ENCODE measurements at regions not wholly inside any gene's neighbourhood (a gene's known extent, or its start where the extent isn't known, plus 50 kb on each side); places are given as distances from the start of the nearest gene placed in this dataset.

DNA sequence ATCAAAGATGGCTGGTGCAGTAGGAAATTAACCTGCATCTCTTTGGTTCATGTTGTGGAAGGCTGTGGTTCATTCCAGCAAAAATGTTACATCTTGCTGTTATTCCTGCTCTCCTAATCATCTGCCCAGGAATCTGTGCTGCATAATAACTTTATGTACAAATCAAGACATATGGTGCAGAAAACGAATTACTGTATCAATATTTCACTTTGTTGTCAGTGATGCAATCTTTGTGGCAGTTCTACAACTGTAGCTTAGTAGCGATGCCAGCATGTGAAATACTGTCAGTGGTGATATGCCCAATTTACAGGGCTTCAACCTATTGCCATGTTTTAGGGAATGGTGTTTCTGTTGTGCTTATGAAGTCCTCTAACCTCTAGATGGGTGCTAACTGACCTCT lies 1114.7 kb downstream of the SOCS6 start:
- H3K4me2 ChIP-seq (ENCODE audit: low read length), result no peak overlapping the region
- no peak overlapping the region for H2AFZ ChIP-seq (ENCODE audit: low read depth, low read length, poor library complexity, severe bottlenecking)
- no peaks in the 10 kb centered on the region for H3K4me1 ChIP-seq (ENCODE audit: control insufficient read depth in 1 of 2, insufficient read depth in 2 of 2, low read length in 2 of 2)
- H4K20me1 ChIP-seq (ENCODE audit: insufficient read depth), result no peaks in the 10 kb centered on the region
- H3K9ac ChIP-seq (ENCODE audit: low read length), result no peak overlapping the region
- RAD21 ChIA-PET (ENCODE audit: low non-redundant PET in 1 of 2, low total read pairs in 2 of 2, uncharacterized antibody in 2 of 2, unreplicated experiment in 2 of 2), result no interaction called here
- H3K27ac ChIP-seq (ENCODE audit: low read depth, low read length), result no peak overlapping the region
- no peaks in the 10 kb centered on the region for H3K36me3 ChIP-seq (ENCODE audit: control insufficient read depth in 1 of 2, insufficient read depth in 2 of 2, low read length in 2 of 2)
- H3K9me3 ChIP-seq (ENCODE audit: control insufficient read depth in 1 of 2, insufficient read depth in 1 of 2, low read depth in 1 of 2, low read length in 2 of 2), result peaks cover 8 to 15% of the 10 kb centered on the region in 2 experiments; a peak in 2 of 4 replicates
- no peaks in the 10 kb centered on the region for H3K27me3 ChIP-seq (ENCODE audit: insufficient read depth, low read length)
- H3K4me3 ChIP-seq (replicated peaks in 1 of 2; ENCODE audit: low read depth in 1 of 2, low read length in 2 of 2), result no peak overlapping the region
- no peak for ATAC-seq
- CTCF ChIA-PET, result no interaction called here
- DNase-seq (ENCODE audit: low read depth, low spot score), result no peak
- no peaks in the 10 kb centered on the region for H3K79me2 ChIP-seq (ENCODE audit: insufficient read depth, low read length)
- TF ChIP-seq ELF1 (IDR thresholded peaks at IDR 0.05; ENCODE audit: borderline replicate concordance, low read depth) (no peak), SRF (IDR thresholded peaks at IDR 0.05; ENCODE audit: low read depth) (no peak), TCF7L2 (IDR thresholded peaks at IDR 0.05; ENCODE audit: borderline replicate concordance, extremely low read depth, insufficient read depth, insufficient read length) (no peak), EZH2phosphoT487 (IDR thresholded peaks at IDR 0.05; ENCODE audit: borderline replicate concordance) (no peak), POLR2AphosphoS5 (IDR thresholded peaks at IDR 0.05; ENCODE audit: low read depth, low read length) (no peak), SIN3A (IDR thresholded peaks at IDR 0.05; ENCODE audit: low read depth) (no peak), CEBPB (IDR thresholded peaks at IDR 0.05; ENCODE audit: low read depth) (no peak), ATF3 (IDR thresholded peaks at IDR 0.05) (no peak), ZNF274 (IDR thresholded peaks at IDR 0.05; ENCODE audit: low read depth, low read length) (no peak), FOSL1 (IDR thresholded peaks at IDR 0.05; ENCODE audit: low read depth) (no peak), EGR1 (IDR thresholded peaks at IDR 0.05; ENCODE audit: low read depth) (no peak)
- TF ChIP-seq, protein P1, sequence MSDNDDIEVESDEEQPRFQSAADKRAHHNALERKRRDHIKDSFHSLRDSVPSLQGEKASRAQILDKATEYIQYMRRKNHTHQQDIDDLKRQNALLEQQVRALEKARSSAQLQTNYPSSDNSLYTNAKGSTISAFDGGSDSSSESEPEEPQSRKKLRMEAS (IDR thresholded peaks at IDR 0.05), result no peak
- H3K9me2 ChIP-seq (ENCODE audit: insufficient read depth), result no peaks in the 10 kb centered on the region
- BruUV-seq (replicated peaks), result no TSS peak
- POLR2A ChIA-PET, result no interaction called here
- intact Hi-C loops (cut with micrococcal nuclease), result no loop called here

DNA sequence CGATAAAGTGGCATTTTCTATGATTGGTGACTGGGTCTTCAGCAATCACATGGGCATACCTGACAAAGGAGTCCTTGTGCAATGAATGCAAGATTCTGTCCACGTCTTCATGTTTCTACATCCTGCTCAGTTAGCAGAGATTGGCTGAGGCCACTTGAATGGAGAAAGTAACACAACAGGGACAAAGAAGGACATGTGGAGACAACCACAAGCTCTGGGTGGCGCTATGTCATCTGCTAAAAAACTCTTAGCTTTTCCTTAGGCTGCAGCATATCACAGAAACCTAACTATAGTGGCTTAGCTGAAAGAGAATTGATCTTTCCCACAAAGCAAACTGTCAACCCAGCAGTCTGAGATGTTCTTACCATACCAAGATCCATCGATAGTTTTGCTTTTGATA lies 1109.7 kb downstream of the SOCS6 start:
- H3K27ac ChIP-seq (ENCODE audit: low read depth, low read length), result no peak overlapping the region
- H4K20me1 ChIP-seq (ENCODE audit: insufficient read depth), result no peaks in the 10 kb centered on the region
- POLR2A ChIA-PET, result no interaction called here
- no peak overlapping the region for H2AFZ ChIP-seq (ENCODE audit: low read depth, low read length, poor library complexity, severe bottlenecking)
- H3K9me2 ChIP-seq (ENCODE audit: insufficient read depth), result no peaks in the 10 kb centered on the region
- peaks cover 21 to 22% of the 10 kb centered on the region in 2 experiments; a peak in 2 of 4 replicates for H3K9me3 ChIP-seq (ENCODE audit: control insufficient read depth in 1 of 2, insufficient read depth in 1 of 2, low read depth in 1 of 2, low read length in 2 of 2)
- H3K4me2 ChIP-seq (ENCODE audit: low read length), result no peak overlapping the region
- no TSS peak for BruUV-seq (replicated peaks)
- RAD21 ChIA-PET (ENCODE audit: low non-redundant PET in 1 of 2, low total read pairs in 2 of 2, uncharacterized antibody in 2 of 2, unreplicated experiment in 2 of 2), result no interaction called here
- no peaks in the 10 kb centered on the region for H3K36me3 ChIP-seq (ENCODE audit: control insufficient read depth in 1 of 2, insufficient read depth in 2 of 2, low read length in 2 of 2)
- H3K79me2 ChIP-seq (ENCODE audit: insufficient read depth, low read length), result no peaks in the 10 kb centered on the region
- H3K4me1 ChIP-seq (ENCODE audit: control insufficient read depth in 1 of 2, insufficient read depth in 2 of 2, low read length in 2 of 2), result no peaks in the 10 kb centered on the region
- no peaks in the 10 kb centered on the region for H3K27me3 ChIP-seq (ENCODE audit: insufficient read depth, low read length)
- no peak overlapping the region for H3K4me3 ChIP-seq (replicated peaks in 1 of 2; ENCODE audit: low read depth in 1 of 2, low read length in 2 of 2)
- DNase-seq (ENCODE audit: low read depth, low spot score) (no peak), ATAC-seq (no peak)
- CTCF ChIA-PET, result no interaction called here
- TF ChIP-seq SP1 (IDR thresholded peaks at IDR 0.05; ENCODE audit: low read depth) (no peak), EGR1 (IDR thresholded peaks at IDR 0.05; ENCODE audit: low read depth) (no peak)
- intact Hi-C loops (cut with micrococcal nuclease), result no loop called here
- no peak overlapping the region for H3K9ac ChIP-seq (ENCODE audit: low read length)

Measured in HCT116 (cell line).